OCI-LY7 (cell line): ENCODE measurements at regions not wholly inside any gene's neighbourhood (a gene's known extent, or its start where the extent isn't known, plus 50 kb on each side); places are given as distances from the start of the nearest gene placed in this dataset.
"Not testable (repeated sequence)": the region's sequence is repeated elsewhere in the genome, so short reads cannot be mapped to it uniquely, and the experiment has no call there.

Source experiments
- BruUV-seq: library from RNA; stranded (reverse); fragments of 400-500 nt; replicated peaks from 2 replicates; lab custom pipeline; 2021; lab: Mats Ljungman, UMichigan
- CTCF ChIA-PET: fragments of 300-600 bp; sonication (Branson Sonifier 250); formaldehyde crosslinking; loops from one replicate; lab custom pipeline; 2022; ENCODE audit warnings: antibody characterized with exemption; ENCODE audit not compliant: unreplicated experiment; lab: Charles Lee
- POLR2A ChIA-PET: fragments of 300-600 bp; sonication (Branson Sonifier 250); formaldehyde crosslinking; loops from one replicate; lab custom pipeline; 2022; ENCODE audit warnings: antibody characterized with exemption; lab: Charles Lee
- DNase-seq: peaks from one replicate; pipeline ENCODE4 v3.0.0-alpha.2; 2015; ENCODE audit warnings: low spot score
- H2AFZ ChIP-seq: fragments of 200-600 bp; sonication (generic), shearing (Covaris generic); 2 replicates; pipeline ENCODE4 v1.6.1; 2014; ENCODE audit warnings: mild to moderate bottlenecking, antibody characterized with exemption, low read length, moderate library complexity
- H3K27ac ChIP-seq: fragments of 200-600 bp; sonication (generic); 2 replicates; pipeline ENCODE4 v1.5.1; 2014; ENCODE audit warnings: mixed run types, low read depth, mild to moderate bottlenecking, moderate library complexity, low read length, inconsistent platforms; ENCODE audit not compliant: poor library complexity, severe bottlenecking
- H3K36me3 ChIP-seq: fragments of 200-600 bp; sonication (generic); 2 replicates; pipeline ENCODE4 v1.6.1; 2014; ENCODE audit warnings: mild to moderate bottlenecking, antibody characterized with exemption, low read length, moderate library complexity, mixed read lengths; ENCODE audit not compliant: insufficient read depth
- H3K4me1 ChIP-seq: fragments of 200-600 bp; sonication (generic); 2 replicates; pipeline ENCODE4 v1.5.1; 2014; ENCODE audit warnings: mild to moderate bottlenecking, low read length; ENCODE audit not compliant: insufficient read depth, poor library complexity, severe bottlenecking
- H3K4me2 ChIP-seq: fragments of 200-600 bp; sonication (generic); 2 replicates; pipeline ENCODE4 v1.6.1; 2014; ENCODE audit warnings: mild to moderate bottlenecking, low read length
- H3K4me3 ChIP-seq: fragments of 200-600 bp; sonication (generic); 2 replicates; pipeline ENCODE4 v1.5.1; 2014; ENCODE audit warnings: mild to moderate bottlenecking, low read depth, low read length; ENCODE audit not compliant: poor library complexity, severe bottlenecking
- H3K79me2 ChIP-seq: fragments of 200-600 bp; sonication (generic); 2 replicates; pipeline ENCODE4 v1.6.1; 2016; ENCODE audit warnings: low read depth, mild to moderate bottlenecking, low read length, moderate library complexity, mixed read lengths; ENCODE audit not compliant: insufficient read depth
- H3K9me2 ChIP-seq: fragments of 200-600 bp; sonication (generic); 2 replicates; pipeline ENCODE4 v1.6.1; 2016; ENCODE audit warnings: mild to moderate bottlenecking, low read length, mixed read lengths; ENCODE audit not compliant: insufficient read depth
- H3K9me3 ChIP-seq: fragments of 200-600 bp; sonication (generic); 2 replicates; pipeline ENCODE4 v1.6.1; 2014; ENCODE audit warnings: mild to moderate bottlenecking, mixed run types, low read length, mixed read lengths
- H4K20me1 ChIP-seq: fragments of 200-600 bp; sonication (generic); 2 replicates; pipeline ENCODE4 v1.6.1; 2014; ENCODE audit warnings: mild to moderate bottlenecking, antibody characterized with exemption, low read length, moderate library complexity, mixed read lengths; ENCODE audit not compliant: insufficient read depth
- EZH2phosphoT487 ChIP-seq: fragments of 200-600 bp; sonication (generic); IDR thresholded peaks from 2 replicates; pipeline ENCODE4 v1.6.1; 2018; ENCODE audit warnings: low read depth, borderline replicate concordance, mild to moderate bottlenecking, mixed run types, antibody characterized with exemption, low read length, moderate library complexity, mixed read lengths
- intact Hi-C: fragments of 100-400 bp; cut with micrococcal nuclease; formaldehyde crosslinking; loops from one replicate; pipeline ENCODE4 v1.10.0; 2022; ENCODE audit not compliant: unreplicated experiment
- TF ChIP-seq, protein P1 (sequence below): fragments of 200-600 bp; sonication (generic); conservative IDR thresholded peaks from 2 replicates; pipeline ENCODE4 v1.5.1; 2014; ENCODE audit warnings: mild to moderate bottlenecking, antibody characterized with exemption, low read length, moderate library complexity, mixed read lengths

DNA sequence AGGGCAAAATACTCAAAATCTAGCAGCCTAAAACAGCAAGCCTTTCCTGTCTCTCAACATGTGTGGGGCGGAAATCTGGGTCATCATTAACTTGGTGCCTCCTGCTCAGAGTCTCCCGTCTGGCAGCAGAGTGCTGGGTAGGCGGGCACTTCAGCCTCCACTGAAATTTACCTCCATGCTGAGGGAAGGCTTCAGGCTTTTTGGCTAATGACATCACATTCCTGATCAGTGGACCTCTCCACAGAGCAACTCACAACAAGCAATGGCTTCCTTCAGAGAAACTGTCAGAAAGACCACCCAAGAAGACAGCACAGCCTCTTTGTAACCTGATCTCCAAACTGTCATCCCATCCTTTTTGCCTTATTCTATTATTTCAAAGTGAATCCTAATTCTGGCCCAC, 1109.0 kb downstream of the UQCRFS1 start:
- no TSS peak for BruUV-seq
- H3K4me3 ChIP-seq: no peak overlapping the region
- H3K79me2 ChIP-seq: no peaks in the 10 kb centered on the region
- H3K27ac ChIP-seq: no peak overlapping the region
- no peak for TF ChIP-seq EZH2phosphoT487
- TF ChIP-seq, protein P1, sequence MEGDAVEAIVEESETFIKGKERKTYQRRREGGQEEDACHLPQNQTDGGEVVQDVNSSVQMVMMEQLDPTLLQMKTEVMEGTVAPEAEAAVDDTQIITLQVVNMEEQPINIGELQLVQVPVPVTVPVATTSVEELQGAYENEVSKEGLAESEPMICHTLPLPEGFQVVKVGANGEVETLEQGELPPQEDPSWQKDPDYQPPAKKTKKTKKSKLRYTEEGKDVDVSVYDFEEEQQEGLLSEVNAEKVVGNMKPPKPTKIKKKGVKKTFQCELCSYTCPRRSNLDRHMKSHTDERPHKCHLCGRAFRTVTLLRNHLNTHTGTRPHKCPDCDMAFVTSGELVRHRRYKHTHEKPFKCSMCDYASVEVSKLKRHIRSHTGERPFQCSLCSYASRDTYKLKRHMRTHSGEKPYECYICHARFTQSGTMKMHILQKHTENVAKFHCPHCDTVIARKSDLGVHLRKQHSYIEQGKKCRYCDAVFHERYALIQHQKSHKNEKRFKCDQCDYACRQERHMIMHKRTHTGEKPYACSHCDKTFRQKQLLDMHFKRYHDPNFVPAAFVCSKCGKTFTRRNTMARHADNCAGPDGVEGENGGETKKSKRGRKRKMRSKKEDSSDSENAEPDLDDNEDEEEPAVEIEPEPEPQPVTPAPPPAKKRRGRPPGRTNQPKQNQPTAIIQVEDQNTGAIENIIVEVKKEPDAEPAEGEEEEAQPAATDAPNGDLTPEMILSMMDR: no peak
- ChIA-PET POLR2A (no interaction called here), CTCF (no interaction called here)
- H3K4me1 ChIP-seq: no peaks in the 10 kb centered on the region
- no peak overlapping the region for H2AFZ ChIP-seq
- no peaks in the 10 kb centered on the region for H3K9me2 ChIP-seq
- H3K4me2 ChIP-seq: no peak overlapping the region
- H4K20me1 ChIP-seq: no peaks in the 10 kb centered on the region
- DNase-seq: no peak
- intact Hi-C loops: no loop called here
- no peaks in the 10 kb centered on the region for H3K36me3 ChIP-seq
- no peaks in the 10 kb centered on the region for H3K9me3 ChIP-seq

DNA sequence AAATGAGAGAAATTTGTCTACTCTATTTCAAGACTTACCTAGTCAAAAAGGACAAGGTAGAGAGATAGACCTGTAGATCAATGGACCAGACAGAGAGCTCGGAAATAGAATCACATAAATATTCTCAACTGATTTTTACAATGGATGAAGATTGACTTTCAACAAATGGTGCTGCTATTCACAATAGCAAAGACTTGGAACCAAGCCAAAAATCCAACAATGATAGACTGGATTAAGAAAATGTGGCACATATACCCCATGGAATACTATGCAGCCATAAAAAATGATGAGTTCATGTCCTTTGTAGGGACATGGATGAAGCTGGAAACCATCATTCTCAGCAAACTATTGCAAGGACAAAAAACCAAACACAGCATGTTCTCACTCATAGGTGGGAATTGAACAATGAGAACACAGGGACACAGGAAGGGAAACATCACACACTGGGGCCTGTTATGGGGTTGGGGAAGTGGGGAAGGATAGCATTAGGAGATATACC, 1128.2 kb downstream of the UQCRFS1 start:
- H3K36me3 ChIP-seq, H3K27ac ChIP-seq, H3K79me2 ChIP-seq, H4K20me1 ChIP-seq, H3K9me2 ChIP-seq, POLR2A ChIA-PET, H3K4me2 ChIP-seq, DNase-seq, BruUV-seq, H3K4me3 ChIP-seq, H2AFZ ChIP-seq, H3K4me1 ChIP-seq, H3K9me3 ChIP-seq, CTCF ChIA-PET, intact Hi-C loops: not testable (repeated sequence)

DNA sequence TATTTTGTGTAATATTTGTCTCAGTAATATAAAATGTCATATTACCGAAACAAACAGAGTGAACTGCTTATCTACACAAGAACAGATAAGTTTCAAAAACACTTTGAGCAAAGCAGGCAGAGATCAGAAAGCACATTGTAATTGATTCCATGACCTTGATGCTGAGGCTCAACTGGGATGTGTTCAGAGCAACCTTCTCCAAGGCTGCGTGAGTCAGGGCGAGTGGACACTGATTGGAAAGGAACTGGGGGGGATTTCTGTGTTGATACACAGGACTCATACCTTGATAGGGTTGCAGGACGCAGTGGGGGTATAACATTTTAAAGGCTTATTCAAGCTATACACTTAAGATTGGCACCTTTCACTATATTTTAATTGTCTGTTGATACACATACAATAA, 1136.3 kb downstream of the UQCRFS1 start:
- Histone ChIP-seq H3K9me2 (no peaks in the 10 kb centered on the region), H4K20me1 (no peaks in the 10 kb centered on the region), H3K27ac (no peak overlapping the region), H3K9me3 (no peaks in the 10 kb centered on the region), H3K4me1 (no peaks in the 10 kb centered on the region), H2AFZ (no peak overlapping the region), H3K4me2 (no peak overlapping the region), H3K79me2 (no peaks in the 10 kb centered on the region), H3K36me3 (no peaks in the 10 kb centered on the region), H3K4me3 (no peak overlapping the region)
- ChIA-PET CTCF (no interaction called here), POLR2A (no interaction called here)
- intact Hi-C loops: no loop called here
- BruUV-seq: no TSS peak
- TF ChIP-seq, protein P1: no peak
- TF ChIP-seq EZH2phosphoT487: no peak
- no peak for DNase-seq
